ENCODE measurements at regions not wholly inside any gene's neighbourhood (a gene's known extent, or its start where the extent isn't known, plus 50 kb on each side); places are given as distances from the start of the nearest gene placed in this dataset.
"Not testable (repeated sequence)": the region's sequence is repeated elsewhere in the genome, so short reads cannot be mapped to it uniquely, and the experiment has no call there.

DNA sequence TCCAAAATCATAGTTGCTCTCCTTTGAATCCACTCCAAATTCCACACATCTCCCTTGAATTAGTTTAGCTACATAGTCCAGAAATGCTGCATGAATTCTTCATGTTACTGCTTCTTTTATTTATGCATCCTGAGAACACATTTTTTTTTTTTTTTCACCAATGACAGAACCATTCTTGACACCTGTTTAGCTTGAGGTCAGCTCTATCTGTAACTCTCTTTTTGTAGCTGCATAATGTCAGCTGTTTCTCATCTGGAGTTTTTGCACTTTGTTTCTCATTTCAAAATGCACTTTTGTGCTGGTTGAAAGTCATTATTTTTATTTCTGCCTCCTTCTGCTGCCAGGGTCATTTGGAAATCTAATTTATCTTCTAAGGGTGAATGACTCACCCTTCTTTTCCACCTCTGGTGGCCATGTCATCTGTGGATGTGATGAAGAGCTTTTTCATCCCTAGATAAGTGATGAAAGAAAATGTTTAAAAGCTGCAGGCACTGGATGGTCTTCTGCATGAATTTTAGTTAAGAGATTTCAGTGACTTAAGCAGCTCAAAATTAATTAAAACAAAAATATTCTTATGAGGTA, 93.7 kb downstream of the JRKL start:
- intact Hi-C loops (cut with micrococcal nuclease) = no loop called here
- no peaks in the 10 kb centered on the region for H3K9me3 Mint-ChIP-seq
- DNase-seq (no peak), ATAC-seq (no peak)
- H3K36me3 Mint-ChIP-seq (ENCODE audit: low read depth) = no peaks in the 10 kb centered on the region
- H3K4me1 Mint-ChIP-seq (ENCODE audit: low read depth) = no peaks in the 10 kb centered on the region
- ChIA-PET CTCF (interaction anchor here (1.1 to 6.7 kb wide), 3 partner anchors 11 to 67 kb away, joined by 3 to 51 read pairs (median 4); no protein-coding TSS in a partner anchor), POLR2A (interaction anchor here (0.6 kb wide), 1 partner anchor 831 kb away, joined by 4 read pairs; no protein-coding TSS in a partner anchor)
- TF ChIP-seq, protein P1, sequence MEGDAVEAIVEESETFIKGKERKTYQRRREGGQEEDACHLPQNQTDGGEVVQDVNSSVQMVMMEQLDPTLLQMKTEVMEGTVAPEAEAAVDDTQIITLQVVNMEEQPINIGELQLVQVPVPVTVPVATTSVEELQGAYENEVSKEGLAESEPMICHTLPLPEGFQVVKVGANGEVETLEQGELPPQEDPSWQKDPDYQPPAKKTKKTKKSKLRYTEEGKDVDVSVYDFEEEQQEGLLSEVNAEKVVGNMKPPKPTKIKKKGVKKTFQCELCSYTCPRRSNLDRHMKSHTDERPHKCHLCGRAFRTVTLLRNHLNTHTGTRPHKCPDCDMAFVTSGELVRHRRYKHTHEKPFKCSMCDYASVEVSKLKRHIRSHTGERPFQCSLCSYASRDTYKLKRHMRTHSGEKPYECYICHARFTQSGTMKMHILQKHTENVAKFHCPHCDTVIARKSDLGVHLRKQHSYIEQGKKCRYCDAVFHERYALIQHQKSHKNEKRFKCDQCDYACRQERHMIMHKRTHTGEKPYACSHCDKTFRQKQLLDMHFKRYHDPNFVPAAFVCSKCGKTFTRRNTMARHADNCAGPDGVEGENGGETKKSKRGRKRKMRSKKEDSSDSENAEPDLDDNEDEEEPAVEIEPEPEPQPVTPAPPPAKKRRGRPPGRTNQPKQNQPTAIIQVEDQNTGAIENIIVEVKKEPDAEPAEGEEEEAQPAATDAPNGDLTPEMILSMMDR (IDR thresholded peaks at IDR 0.05) = no peak
- H3K4me3 Mint-ChIP-seq = no peak overlapping the region
- peaks cover 12% of the 10 kb centered on the region for H3K27me3 Mint-ChIP-seq
- no peak overlapping the region for H3K27ac Mint-ChIP-seq

DNA sequence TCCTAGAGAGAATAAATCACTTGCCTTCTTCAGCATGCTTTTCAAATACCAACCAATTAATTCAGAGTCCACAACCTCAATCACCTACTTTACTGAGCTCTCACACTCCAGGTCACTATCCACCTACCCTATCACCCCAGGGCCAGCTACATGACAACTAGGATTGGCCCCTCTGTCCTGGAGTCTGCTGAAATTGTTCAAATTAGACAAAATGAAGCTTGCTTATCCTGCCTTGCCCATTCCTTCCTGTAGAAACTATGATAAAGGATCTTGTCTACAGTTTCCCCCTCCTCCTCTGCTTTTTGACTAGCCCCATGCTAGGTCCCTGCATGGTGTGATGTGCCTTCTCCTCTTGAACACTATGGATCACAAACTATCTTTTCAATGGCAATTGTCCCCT, 94.5 kb downstream of the JRKL start:
- no peak for ATAC-seq
- ChIA-PET POLR2A (no interaction called here), CTCF (interaction anchor here (6.7 kb wide), 1 partner anchor 20 kb away, joined by 51 read pairs; no protein-coding TSS in a partner anchor)
- TF ChIP-seq, protein P1 (IDR thresholded peaks at IDR 0.05) = no peak
- no peak overlapping the region for H3K4me3 Mint-ChIP-seq
- DNase-seq = no peak
- H3K4me1 Mint-ChIP-seq (ENCODE audit: low read depth) = no peaks in the 10 kb centered on the region
- no peaks in the 10 kb centered on the region for H3K36me3 Mint-ChIP-seq (ENCODE audit: low read depth)
- H3K27ac Mint-ChIP-seq = no peak overlapping the region
- H3K27me3 Mint-ChIP-seq = peaks cover 16% of the 10 kb centered on the region
- H3K9me3 Mint-ChIP-seq = no peaks in the 10 kb centered on the region
- intact Hi-C loops (cut with micrococcal nuclease) = no loop called here

DNA sequence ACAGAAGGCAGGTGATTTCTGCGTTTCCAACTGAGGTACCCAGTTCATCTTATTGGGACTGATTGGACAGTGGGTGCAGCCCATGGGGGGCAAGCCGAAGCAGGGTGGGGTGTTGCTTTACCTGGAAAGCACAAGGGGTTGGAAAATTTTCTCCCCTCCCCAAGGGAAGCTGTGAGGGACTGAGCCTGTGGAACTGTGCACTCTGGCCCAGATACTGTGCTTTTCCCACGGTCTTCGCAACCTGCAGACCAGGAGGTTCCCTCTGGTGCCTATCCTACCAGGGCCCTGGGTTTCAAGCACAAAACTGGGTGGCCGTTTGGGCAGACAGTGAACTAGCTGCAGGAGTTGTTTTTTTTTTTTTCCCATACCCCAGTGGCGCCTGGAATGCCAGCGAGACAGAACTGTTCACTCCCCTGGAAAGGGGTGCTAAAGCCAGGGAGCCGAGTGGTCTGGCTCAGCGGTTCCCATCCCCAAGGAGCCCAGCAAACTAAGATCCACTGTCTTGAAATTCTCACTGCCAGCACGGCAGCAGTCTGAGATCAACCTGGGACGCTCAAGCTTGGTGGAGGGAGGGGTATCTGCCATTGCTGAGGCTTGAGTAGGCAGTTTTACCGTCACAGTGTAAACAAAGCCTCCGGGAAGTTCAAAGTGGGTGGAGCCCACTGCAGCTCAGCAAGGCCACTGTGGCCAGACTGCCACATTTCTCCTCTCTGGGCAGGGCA, 97.2 kb downstream of the JRKL start:
- intact Hi-C loops (cut with micrococcal nuclease) = no loop called here
- TF ChIP-seq, protein P1 (IDR thresholded peaks at IDR 0.05) = no peak
- H3K4me3 Mint-ChIP-seq = no peak overlapping the region
- ChIA-PET POLR2A (no interaction called here), CTCF (no interaction called here)
- H3K36me3 Mint-ChIP-seq (ENCODE audit: low read depth) = no peaks in the 10 kb centered on the region
- DNase-seq (no peak), ATAC-seq (no peak)
- H3K4me1 Mint-ChIP-seq (ENCODE audit: low read depth) = no peaks in the 10 kb centered on the region
- H3K9me3 Mint-ChIP-seq = no peaks in the 10 kb centered on the region
- H3K27me3 Mint-ChIP-seq = peaks cover 27% of the 10 kb centered on the region
- no peak overlapping the region for H3K27ac Mint-ChIP-seq

DNA sequence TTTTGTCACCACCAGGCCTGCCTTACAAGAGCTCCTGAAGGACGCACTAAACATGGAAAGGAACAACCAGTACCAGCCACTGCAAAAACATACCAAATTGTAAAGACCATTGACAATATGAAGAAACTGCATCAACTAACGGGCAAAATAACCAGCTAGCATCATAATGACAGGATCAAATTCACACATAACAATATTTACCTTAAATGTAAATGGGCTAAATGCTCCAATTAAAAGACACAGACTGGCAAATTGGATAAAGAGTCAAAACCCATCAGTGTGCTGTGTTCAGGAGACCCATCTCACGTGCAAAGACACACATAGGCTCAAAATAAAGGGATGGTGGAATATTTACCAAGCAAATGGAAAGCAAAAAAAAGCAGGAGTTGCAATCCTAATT, 99.1 kb downstream of the JRKL start:
- H3K27ac Mint-ChIP-seq; H3K4me1 Mint-ChIP-seq (ENCODE audit: low read depth); H3K9me3 Mint-ChIP-seq; H3K36me3 Mint-ChIP-seq (ENCODE audit: low read depth); ATAC-seq; POLR2A ChIA-PET; intact Hi-C loops (cut with micrococcal nuclease); DNase-seq; H3K4me3 Mint-ChIP-seq: not testable (repeated sequence)
- peaks cover 27% of the 10 kb centered on the region for H3K27me3 Mint-ChIP-seq
- CTCF ChIA-PET = interaction anchor here (1.9 kb wide), 1 partner anchor 25 kb away, joined by 5 read pairs; no protein-coding TSS in a partner anchor

DNA sequence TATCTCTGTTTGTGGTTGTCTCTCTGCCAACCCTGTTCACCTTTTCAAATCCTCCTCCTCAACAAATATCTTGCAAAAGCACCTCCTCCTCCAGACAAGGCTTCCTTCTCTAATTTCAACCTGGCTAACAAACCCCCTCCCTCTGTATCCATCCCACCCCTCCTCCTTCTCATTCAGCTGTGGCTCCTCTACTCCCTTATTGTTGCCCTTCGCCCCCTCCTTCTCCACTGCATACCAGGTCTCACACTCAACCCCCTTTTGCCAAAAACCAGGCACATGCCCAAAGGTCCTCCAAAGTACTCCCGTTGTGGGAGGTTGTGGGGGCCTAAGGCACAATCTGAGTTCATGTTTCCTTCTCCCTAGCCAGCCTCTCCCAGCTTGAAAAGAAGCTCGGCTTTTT, 110.6 kb downstream of the JRKL start:
- no peak overlapping the region for H3K4me3 Mint-ChIP-seq
- H3K27ac Mint-ChIP-seq = no peak overlapping the region
- ChIA-PET CTCF (interaction anchor here (1.2 kb wide), 1 partner anchor 36 kb away, joined by 3 read pairs; no protein-coding TSS in a partner anchor), POLR2A (no interaction called here)
- H3K9me3 Mint-ChIP-seq = no peaks in the 10 kb centered on the region
- no peaks in the 10 kb centered on the region for H3K4me1 Mint-ChIP-seq (ENCODE audit: low read depth)
- TF ChIP-seq, protein P1 (IDR thresholded peaks at IDR 0.05) = no peak
- H3K36me3 Mint-ChIP-seq (ENCODE audit: low read depth) = no peaks in the 10 kb centered on the region
- no peak for DNase-seq
- intact Hi-C loops (cut with micrococcal nuclease) = no loop called here
- peaks cover 3% of the 10 kb centered on the region for H3K27me3 Mint-ChIP-seq
- ATAC-seq = no peak
